ENCODE measurements at regions not wholly inside any gene's neighbourhood (a gene's known extent, or its start where the extent isn't known, plus 50 kb on each side); places are given as distances from the start of the nearest gene placed in this dataset.

GRCh38 chr5:173835661-173836060 is 52.5 kb upstream of the CPEB4 start:
- TF ChIP-seq, protein P1, sequence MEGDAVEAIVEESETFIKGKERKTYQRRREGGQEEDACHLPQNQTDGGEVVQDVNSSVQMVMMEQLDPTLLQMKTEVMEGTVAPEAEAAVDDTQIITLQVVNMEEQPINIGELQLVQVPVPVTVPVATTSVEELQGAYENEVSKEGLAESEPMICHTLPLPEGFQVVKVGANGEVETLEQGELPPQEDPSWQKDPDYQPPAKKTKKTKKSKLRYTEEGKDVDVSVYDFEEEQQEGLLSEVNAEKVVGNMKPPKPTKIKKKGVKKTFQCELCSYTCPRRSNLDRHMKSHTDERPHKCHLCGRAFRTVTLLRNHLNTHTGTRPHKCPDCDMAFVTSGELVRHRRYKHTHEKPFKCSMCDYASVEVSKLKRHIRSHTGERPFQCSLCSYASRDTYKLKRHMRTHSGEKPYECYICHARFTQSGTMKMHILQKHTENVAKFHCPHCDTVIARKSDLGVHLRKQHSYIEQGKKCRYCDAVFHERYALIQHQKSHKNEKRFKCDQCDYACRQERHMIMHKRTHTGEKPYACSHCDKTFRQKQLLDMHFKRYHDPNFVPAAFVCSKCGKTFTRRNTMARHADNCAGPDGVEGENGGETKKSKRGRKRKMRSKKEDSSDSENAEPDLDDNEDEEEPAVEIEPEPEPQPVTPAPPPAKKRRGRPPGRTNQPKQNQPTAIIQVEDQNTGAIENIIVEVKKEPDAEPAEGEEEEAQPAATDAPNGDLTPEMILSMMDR (IDR thresholded peaks at IDR 0.05; ENCODE audit: control extremely low read depth in 1 of 3, insufficient read depth in 1 of 3, low read depth in 1 of 3, low read length in 3 of 3) = no peak
- TF ChIP-seq JUND (IDR thresholded peaks at IDR 0.05; ENCODE audit: low read length) (no peak), POLR2AphosphoS5 (IDR thresholded peaks at IDR 0.05; ENCODE audit: low read depth, low read length) (no peak), EZH2 (IDR thresholded peaks at IDR 0.05; ENCODE audit: low read depth, low read length, severe bottlenecking) (no peak), NRF1 (IDR thresholded peaks at IDR 0.05; ENCODE audit: low read depth, low read length) (no peak), POLR2A (IDR thresholded peaks at IDR 0.05; ENCODE audit: control extremely low read depth in 1 of 2, low read depth in 2 of 2, low read length in 2 of 2) (no peak), HDAC6 (IDR thresholded peaks at IDR 0.05; ENCODE audit: low read depth, low read length) (no peak), SIN3A (conservative IDR thresholded peaks at IDR 0.05 in 1 of 2, IDR thresholded peaks at IDR 0.05 in 1 of 2; ENCODE audit: low read depth in 1 of 2, low read length in 2 of 2) (no peak), BCL11A (IDR thresholded peaks at IDR 0.05; ENCODE audit: low read depth in 2 of 2, low read length in 2 of 2) (no peak), TAF1 (IDR thresholded peaks at IDR 0.05; ENCODE audit: low read depth, low read length) (no peak), CHD7 (IDR thresholded peaks at IDR 0.05; ENCODE audit: insufficient replicate concordance, low read length) (no peak)
